ENCODE measurements at regions not wholly inside any gene's neighbourhood (a gene's known extent, or its start where the extent isn't known, plus 50 kb on each side); places are given as distances from the start of the nearest gene placed in this dataset.

- Histone ChIP-seq H3K4me3 (no peak overlapping the region), H3K4me2 (no peak overlapping the region), H3K4me1 (no peaks in the 10 kb centered on the region), H3K9me3 (no peaks in the 10 kb centered on the region), H3K27ac (no peak overlapping the region)
- CTCF ChIA-PET = interaction anchor here (0.6 to 1.6 kb wide), 3 partner anchors 26 to 1032 kb away, joined by 3 to 5 read pairs (median 3); no protein-coding TSS in a partner anchor
- TF ChIP-seq EHMT2 (IDR thresholded peaks at IDR 0.05; ENCODE audit: low read depth) = no peak
- TF ChIP-seq HES2 (IDR thresholded peaks at IDR 0.05) = no peak
- TF ChIP-seq NPAS2 (CRISPR knock-in tag; IDR thresholded peaks at IDR 0.05; ENCODE audit: borderline replicate concordance) = no peak
- no peak for TF ChIP-seq TP53 (CRISPR knock-in tag; IDR thresholded peaks at IDR 0.05)
- TF ChIP-seq BCL3 (IDR thresholded peaks at IDR 0.05) = no peak
- TF ChIP-seq HMGXB4 (CRISPR knock-in tag; IDR thresholded peaks at IDR 0.05; ENCODE audit: borderline replicate concordance) = no peak
- no peak for TF ChIP-seq BHLHE40 (IDR thresholded peaks at IDR 0.05; ENCODE audit: low read depth, low read length)
- TF ChIP-seq MYC (IDR thresholded peaks at IDR 0.05; ENCODE audit: borderline replicate concordance, low read length) = no peak
- no peak for TF ChIP-seq HOXB13 (CRISPR knock-in tag; IDR thresholded peaks at IDR 0.05; ENCODE audit: low read depth)
- TF ChIP-seq RNF2 (IDR thresholded peaks at IDR 0.05; ENCODE audit: borderline replicate concordance, low read depth) = no peak
- TF ChIP-seq GATA3 (IDR thresholded peaks at IDR 0.05; ENCODE audit: borderline replicate concordance) = no peak
- no peak for TF ChIP-seq PHF8 (IDR thresholded peaks at IDR 0.05; ENCODE audit: borderline replicate concordance, low read depth)
- TF ChIP-seq USF2 (IDR thresholded peaks at IDR 0.05) = no peak
- TF ChIP-seq PBX3 (IDR thresholded peaks at IDR 0.05) = no peak
- TF ChIP-seq ESRRA (IDR thresholded peaks at IDR 0.05; ENCODE audit: borderline replicate concordance, low read length) = no peak
- no peak for TF ChIP-seq EP300 (IDR thresholded peaks at IDR 0.05)
- TF ChIP-seq CBX2 (IDR thresholded peaks at IDR 0.05; ENCODE audit: borderline replicate concordance, low read depth) = no peak
- TF ChIP-seq FOSB (CRISPR knock-in tag; IDR thresholded peaks at IDR 0.05) = no peak
- no peak for TF ChIP-seq CHD4 (IDR thresholded peaks at IDR 0.05; ENCODE audit: borderline replicate concordance)
- no peak for FAIRE-seq
- POLR2A ChIA-PET = no interaction called here
- ATAC-seq = no peak
- DNase-seq (ENCODE audit: low read depth in 1 of 2, low spot score in 1 of 2) = no peak
- WGBS (ENCODE audit: missing lambda C conversion rate) = 63% methylated on average over 2 of the region's 2 CpGs
Observed at GRCh38 chr2:67872481-67872880, 190.3 kb downstream of the C1D start.

- CTCF ChIA-PET = interaction anchor here (1.6 kb wide), 1 partner anchor 157 kb away, joined by 3 read pairs; no protein-coding TSS in a partner anchor
- DNase-seq (ENCODE audit: low read depth in 1 of 2, low spot score in 1 of 2) (no peak), FAIRE-seq (no peak), ATAC-seq (no peak)
- H3K4me3 ChIP-seq = no peak overlapping the region
- H3K27ac ChIP-seq = no peak overlapping the region
- no peak overlapping the region for H3K4me2 ChIP-seq
- H3K9me3 ChIP-seq = no peaks in the 10 kb centered on the region
- 36% methylated on average over 3 of the region's 3 CpGs for WGBS (ENCODE audit: missing lambda C conversion rate)
- TF ChIP-seq E2F6 (IDR thresholded peaks at IDR 0.05; ENCODE audit: borderline replicate concordance, low read depth) = no peak
- no peak for TF ChIP-seq ZNF302 (CRISPR knock-in tag; IDR thresholded peaks at IDR 0.05)
- TF ChIP-seq MAFK (IDR thresholded peaks at IDR 0.05; ENCODE audit: partially characterized antibody) = no peak
- TF ChIP-seq RFX5 (IDR thresholded peaks at IDR 0.05) = no peak
- TF ChIP-seq RCOR1 (IDR thresholded peaks at IDR 0.05; ENCODE audit: low read depth, low read length) = no peak
- no peak for TF ChIP-seq ZSCAN20 (CRISPR knock-in tag; IDR thresholded peaks at IDR 0.05)
- TF ChIP-seq KDM1A (IDR thresholded peaks at IDR 0.05; ENCODE audit: low read depth) = no peak
- no peak for TF ChIP-seq EP300 (IDR thresholded peaks at IDR 0.05)
- TF ChIP-seq FOSL2 (IDR thresholded peaks at IDR 0.05) = no peak
- no peak for TF ChIP-seq FOSL2 (CRISPR knock-in tag; IDR thresholded peaks at IDR 0.05)
- no peak for TF ChIP-seq RARB (CRISPR knock-in tag; IDR thresholded peaks at IDR 0.05)
- no peak for TF ChIP-seq CBX8 (IDR thresholded peaks at IDR 0.05)
- POLR2A ChIA-PET = no interaction called here
- H3K4me1 ChIP-seq = no peaks in the 10 kb centered on the region
Observed at GRCh38 chr2:67873916-67874315, 188.9 kb downstream of the C1D start.
